ENCODE measurements at regions not wholly inside any gene's neighbourhood (a gene's known extent, or its start where the extent isn't known, plus 50 kb on each side); places are given as distances from the start of the nearest gene placed in this dataset.

GRCh38 chr6:112804638-112805330, 457.7 kb downstream of the RFPL4B start:
- no peak for TF ChIP-seq CTCF (IDR thresholded peaks at IDR 0.05)
- Histone ChIP-seq H3K4me1 (no peaks in the 10 kb centered on the region), H3K4me2 (ENCODE audit: low read length) (no peak overlapping the region), H3K4me3 (ENCODE audit: low read depth, low read length) (no peak overlapping the region), H3K27ac (no peak overlapping the region), H2AFZ (no peak overlapping the region), H3K36me3 (ENCODE audit: control insufficient read depth, insufficient read depth, low read length) (no peaks in the 10 kb centered on the region), H3K9ac (no peak overlapping the region), H3K79me2 (no peaks in the 10 kb centered on the region), H3K9me3 (ENCODE audit: control insufficient read depth, low read length) (no peaks in the 10 kb centered on the region), H3K27me3 (ENCODE audit: control insufficient read depth, insufficient read depth, low read length) (no peaks in the 10 kb centered on the region)

- Histone ChIP-seq H2AFZ (no peak overlapping the region), H3K27ac (no peak overlapping the region), H3K9ac (no peak overlapping the region), H3K36me3 (ENCODE audit: control insufficient read depth, insufficient read depth, low read length) (no peaks in the 10 kb centered on the region), H3K4me2 (ENCODE audit: low read length) (no peak overlapping the region), H3K4me1 (no peaks in the 10 kb centered on the region), H3K4me3 (ENCODE audit: low read depth, low read length) (no peak overlapping the region), H3K79me2 (no peaks in the 10 kb centered on the region), H3K9me3 (ENCODE audit: control insufficient read depth, low read length) (no peaks in the 10 kb centered on the region), H3K27me3 (ENCODE audit: control insufficient read depth, insufficient read depth, low read length) (no peaks in the 10 kb centered on the region)
- TF ChIP-seq CTCF (IDR thresholded peaks at IDR 0.05), result no peak
These were observed 459.2 kb downstream of the RFPL4B start for GRCh38 chr6:112806163-112806865.

- Histone ChIP-seq H3K9me3 (ENCODE audit: control insufficient read depth, low read length) (no peaks in the 10 kb centered on the region), H3K79me2 (no peaks in the 10 kb centered on the region), H3K27me3 (ENCODE audit: control insufficient read depth, insufficient read depth, low read length) (no peaks in the 10 kb centered on the region), H2AFZ (no peak overlapping the region), H3K4me3 (ENCODE audit: low read depth, low read length) (no peak overlapping the region), H3K4me1 (no peaks in the 10 kb centered on the region), H3K9ac (no peak overlapping the region), H3K4me2 (ENCODE audit: low read length) (no peak overlapping the region), H3K27ac (no peak overlapping the region), H3K36me3 (ENCODE audit: control insufficient read depth, insufficient read depth, low read length) (no peaks in the 10 kb centered on the region)
- TF ChIP-seq CTCF (IDR thresholded peaks at IDR 0.05), result no peak
These were observed 474.3 kb downstream of the RFPL4B start for GRCh38 chr6:112821476-112821875.

DNA sequence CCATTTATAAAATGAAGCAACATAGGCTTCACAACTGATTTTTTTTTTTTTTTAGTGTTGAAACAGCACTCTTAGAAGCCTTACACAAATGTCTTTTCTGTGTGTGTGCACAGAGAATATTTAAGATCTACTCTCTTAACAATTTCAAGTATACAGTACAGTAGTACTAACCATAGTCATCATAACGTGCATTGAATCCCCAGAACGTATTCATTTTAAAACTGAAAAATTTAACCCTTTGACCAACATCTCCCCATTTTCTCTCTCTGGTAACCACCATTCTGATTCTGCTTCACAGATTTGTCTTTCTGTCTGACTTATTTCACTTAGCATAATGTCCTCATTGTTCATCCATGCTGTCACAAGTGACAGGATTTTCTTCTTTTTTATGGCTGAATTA, 475.6 kb downstream of the RFPL4B start:
- no peaks in the 10 kb centered on the region for H3K36me3 ChIP-seq (ENCODE audit: control insufficient read depth, insufficient read depth, low read length)
- H3K4me2 ChIP-seq (ENCODE audit: low read length), result no peak overlapping the region
- TF ChIP-seq CTCF (IDR thresholded peaks at IDR 0.05), result no peak
- H3K4me3 ChIP-seq (ENCODE audit: low read depth, low read length), result no peak overlapping the region
- H3K9ac ChIP-seq, result no peak overlapping the region
- H2AFZ ChIP-seq, result no peak overlapping the region
- no peak overlapping the region for H3K27ac ChIP-seq
- no peaks in the 10 kb centered on the region for H3K9me3 ChIP-seq (ENCODE audit: control insufficient read depth, low read length)
- no peaks in the 10 kb centered on the region for H3K27me3 ChIP-seq (ENCODE audit: control insufficient read depth, insufficient read depth, low read length)
- no peaks in the 10 kb centered on the region for H3K4me1 ChIP-seq
- no peaks in the 10 kb centered on the region for H3K79me2 ChIP-seq
